ENCODE measurements at regions not wholly inside any gene's neighbourhood (a gene's known extent, or its start where the extent isn't known, plus 50 kb on each side); places are given as distances from the start of the nearest gene placed in this dataset.

- DNase-seq (ENCODE audit: low spot score in 2 of 2), result no peak
- no peak for FAIRE-seq
Observed at GRCh38 chr5:156137071-156137869, 189.7 kb upstream of the SGCD start.

DNA sequence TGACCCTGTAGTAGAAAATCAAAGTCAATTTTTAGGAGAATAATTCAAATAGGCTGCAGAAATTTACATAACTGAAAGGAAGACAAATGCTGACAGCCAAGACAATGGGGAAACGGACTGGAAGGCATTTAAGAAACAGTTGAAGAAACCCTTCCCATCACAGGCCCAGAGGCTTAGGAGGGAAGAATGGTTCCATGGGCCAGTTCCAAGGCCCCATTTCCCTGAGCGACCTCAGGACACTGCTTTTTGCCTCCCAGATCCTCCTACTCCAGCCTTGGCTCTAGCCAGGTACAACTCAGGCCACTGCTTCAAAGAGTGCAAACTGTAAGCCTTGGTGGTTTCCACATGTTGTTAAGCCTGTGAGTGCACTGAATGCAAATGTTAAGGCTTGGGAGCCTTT, 184.1 kb upstream of the SGCD start:
- FAIRE-seq (no peak), DNase-seq (ENCODE audit: low spot score in 2 of 2) (no peak)

GRCh38 chr5:156147261-156147943, 179.6 kb upstream of the SGCD start:
- FAIRE-seq, result no peak
- no peak for DNase-seq (ENCODE audit: low spot score in 2 of 2)

- no peak for DNase-seq (ENCODE audit: low spot score in 2 of 2)
- no peak for FAIRE-seq
Observed at GRCh38 chr5:156147944-156148285, 179.0 kb upstream of the SGCD start.

GRCh38 chr5:156148301-156148700, 178.7 kb upstream of the SGCD start:
- DNase-seq (ENCODE audit: low spot score in 2 of 2) (no peak), FAIRE-seq (no peak)

DNA sequence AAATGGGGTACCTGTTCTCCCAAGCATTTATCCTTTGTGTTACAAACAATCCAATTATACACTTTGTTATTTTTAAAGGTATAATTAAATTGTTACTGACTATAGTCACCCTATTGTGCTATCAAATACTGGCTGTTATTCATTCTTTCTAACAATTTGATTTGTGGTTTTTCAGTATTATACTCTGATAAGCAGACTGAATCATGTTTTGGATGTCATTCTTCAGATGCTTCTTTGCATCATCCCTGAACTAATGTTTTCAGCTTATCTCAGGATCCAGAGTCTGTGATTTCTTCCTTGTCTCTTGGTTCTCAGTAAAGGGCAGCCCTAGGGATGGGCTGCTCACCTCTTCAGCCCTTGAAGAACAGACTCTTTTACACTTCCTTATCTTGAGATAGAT, 177.8 kb upstream of the SGCD start:
- no peak for DNase-seq (ENCODE audit: low spot score in 2 of 2)
- FAIRE-seq, result no peak

GRCh38 chr5:156153602-156154001, 173.4 kb upstream of the SGCD start:
- DNase-seq (ENCODE audit: low spot score in 2 of 2) (no peak), FAIRE-seq (no peak)

GRCh38 chr5:156154757-156155156, 172.2 kb upstream of the SGCD start:
- DNase-seq (ENCODE audit: low spot score in 2 of 2) (no peak), FAIRE-seq (no peak)

- DNase-seq (ENCODE audit: low spot score in 2 of 2) (no peak), FAIRE-seq (no peak)
Observed at GRCh38 chr5:156155598-156155997, 171.4 kb upstream of the SGCD start.

DNA sequence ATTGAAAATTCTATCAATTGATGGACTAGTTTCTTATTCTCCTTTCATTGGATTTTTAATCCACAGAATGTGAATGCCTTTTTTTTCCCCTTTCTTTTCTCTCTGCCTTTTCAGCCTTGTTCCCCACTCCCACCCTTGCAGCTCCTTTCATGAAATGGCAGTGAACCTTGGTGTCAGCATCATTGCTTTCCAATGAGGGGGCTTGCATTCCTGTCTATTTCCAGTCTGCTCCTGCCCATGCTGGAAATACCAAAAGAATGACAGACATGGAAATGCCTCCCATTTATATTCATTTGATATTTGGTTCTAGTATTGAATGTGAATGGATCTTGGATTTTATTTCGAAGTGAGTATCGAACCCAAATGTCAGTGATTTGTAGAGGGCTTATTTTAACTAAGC, 162.7 kb upstream of the SGCD start:
- no peak for FAIRE-seq
- no peak for DNase-seq (ENCODE audit: low spot score in 2 of 2)

DNA sequence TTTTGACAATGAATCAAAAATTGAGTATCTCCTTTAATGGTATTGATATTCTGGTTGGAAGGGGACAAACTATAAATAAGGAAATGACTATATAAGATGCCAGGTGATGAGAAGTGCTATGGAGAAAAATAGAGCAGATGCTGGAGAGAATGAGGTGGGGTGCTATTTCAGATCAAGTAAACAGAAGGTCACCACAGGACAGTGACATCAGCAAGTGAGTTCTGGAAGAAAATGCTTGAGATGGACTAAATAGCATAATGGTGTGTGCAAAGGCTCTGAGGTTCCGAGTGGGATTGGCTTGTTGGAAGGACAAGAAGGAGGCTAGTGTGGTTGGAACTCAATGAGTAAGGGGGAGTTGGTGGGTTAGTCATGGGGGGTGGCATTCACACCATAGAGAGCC, 157.5 kb upstream of the SGCD start:
- FAIRE-seq (no peak), DNase-seq (ENCODE audit: low spot score in 2 of 2) (no peak)

DNA sequence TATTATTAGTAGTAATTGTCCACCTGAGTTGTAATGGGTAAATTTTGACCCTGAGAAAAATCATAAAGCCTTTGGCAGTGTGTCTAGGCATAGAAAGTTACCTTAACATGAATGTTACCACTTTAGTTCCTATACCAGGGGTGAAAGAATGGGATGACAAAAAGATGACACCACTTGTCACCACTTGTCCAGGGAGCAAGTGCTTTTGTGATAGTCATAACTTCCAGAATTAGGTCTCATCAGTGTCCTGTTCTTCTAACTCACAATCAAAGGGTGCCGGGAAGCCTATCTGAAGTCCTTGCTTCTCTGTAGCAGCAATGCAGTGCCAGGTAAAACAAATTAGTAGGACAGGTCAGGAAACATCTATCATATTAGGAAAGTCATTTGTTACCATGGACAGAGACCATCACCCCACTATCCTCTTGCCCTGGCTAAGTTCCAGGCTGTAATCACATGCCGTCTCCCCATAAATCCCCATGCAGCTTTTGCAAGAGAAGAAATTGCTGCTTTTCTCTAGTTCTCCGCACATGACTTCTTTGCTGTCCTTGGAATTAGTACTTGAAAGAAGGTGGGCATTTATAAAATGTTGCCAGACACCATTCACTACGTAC, 156.5 kb upstream of the SGCD start:
- no peak for DNase-seq (ENCODE audit: low spot score in 2 of 2)
- FAIRE-seq, result no peak

GRCh38 chr5:156174225-156174624, 152.7 kb upstream of the SGCD start:
- DNase-seq (ENCODE audit: low spot score in 2 of 2), result no peak
- FAIRE-seq, result no peak

- no peak for DNase-seq (ENCODE audit: low spot score in 2 of 2)
Observed at GRCh38 chr5:156178117-156178516, 148.8 kb upstream of the SGCD start.

GRCh38 chr5:156181656-156182055, 145.3 kb upstream of the SGCD start:
- DNase-seq (ENCODE audit: low spot score in 2 of 2) (no peak), FAIRE-seq (no peak)

More at GRCh38 chr5:156178117-156178516, 148.8 kb upstream of the SGCD start:
- no peak for FAIRE-seq

GRCh38 chr5:156182174-156182967, 144.6 kb upstream of the SGCD start:
- no peak for DNase-seq (ENCODE audit: low spot score in 2 of 2)
- FAIRE-seq, result no peak

GRCh38 chr5:156186760-156187159, 140.2 kb upstream of the SGCD start:
- DNase-seq (ENCODE audit: low spot score in 2 of 2), result no peak
- no peak for FAIRE-seq

DNA sequence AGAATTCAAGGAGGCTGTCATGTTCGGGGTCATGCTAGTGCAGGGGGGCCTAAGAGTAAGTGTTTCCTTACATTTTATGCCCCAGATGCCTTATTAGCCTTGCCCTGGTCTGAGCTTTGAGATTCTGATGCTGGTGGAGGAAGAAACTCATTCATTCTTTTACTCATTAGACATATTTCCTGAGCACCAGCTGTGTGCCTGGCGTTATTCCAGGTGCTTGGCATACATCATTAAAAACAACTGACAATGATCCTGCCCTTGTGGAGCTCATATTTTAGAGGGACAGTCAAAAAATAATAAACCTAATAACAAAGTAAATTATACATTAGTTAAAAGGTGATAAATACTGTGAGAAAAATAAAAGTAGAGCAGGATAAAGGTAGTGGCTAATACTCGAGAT, 138.9 kb upstream of the SGCD start:
- DNase-seq (ENCODE audit: low spot score in 2 of 2) (no peak), FAIRE-seq (no peak)

DNA sequence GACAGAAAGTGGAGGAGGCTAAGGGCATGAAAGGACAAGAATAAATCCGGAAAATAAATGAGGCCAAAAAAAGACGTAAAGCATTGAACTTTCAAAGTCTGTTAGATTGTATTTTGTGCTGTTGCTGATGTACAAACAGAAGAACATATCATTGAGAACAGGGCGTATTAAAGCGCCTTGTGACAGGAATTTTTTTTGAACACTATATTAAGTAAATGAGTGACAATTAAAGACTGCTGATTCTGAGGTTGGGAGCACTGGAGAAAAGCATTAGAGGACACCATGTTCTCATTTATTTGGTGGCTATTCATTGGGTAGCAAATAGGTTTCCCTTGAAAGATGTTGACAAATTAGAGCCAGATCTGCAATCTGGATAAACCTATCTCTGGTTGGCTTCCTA, 137.3 kb upstream of the SGCD start:
- FAIRE-seq (no peak), DNase-seq (ENCODE audit: low spot score in 2 of 2) (no peak)

- no peak for DNase-seq (ENCODE audit: low spot score in 2 of 2)
- no peak for FAIRE-seq
Observed at GRCh38 chr5:156191547-156191946, 135.4 kb upstream of the SGCD start.

DNA sequence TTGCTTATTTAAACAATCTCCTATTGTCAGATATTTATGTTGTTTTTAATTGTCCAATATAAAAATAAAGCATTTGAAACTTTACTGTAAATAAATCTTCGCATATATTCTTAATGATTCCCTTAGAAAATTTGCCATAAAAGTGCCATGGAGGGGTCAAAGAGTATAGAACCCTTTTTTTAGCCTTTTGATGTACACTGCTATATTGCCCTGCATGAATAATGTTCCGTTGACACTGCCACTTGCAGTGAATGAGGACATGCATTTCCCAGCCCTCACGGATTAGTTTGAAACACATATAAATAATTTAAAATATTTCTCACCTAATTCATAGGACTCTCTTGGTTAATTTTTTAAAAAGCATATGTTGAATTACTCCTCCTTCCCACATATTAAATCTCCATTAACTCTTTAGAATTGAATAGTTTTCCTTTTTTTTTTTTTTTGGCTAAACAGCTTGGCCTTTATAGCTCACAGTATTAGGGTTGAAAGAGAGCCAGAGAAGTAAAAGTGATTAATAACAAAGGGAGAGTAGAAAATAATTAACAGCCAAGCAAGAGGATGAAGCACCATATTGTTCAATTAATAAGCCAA, 129.8 kb upstream of the SGCD start:
- no peak for FAIRE-seq
- no peak for DNase-seq (ENCODE audit: low spot score in 2 of 2)
